GM11168 (cell line): ENCODE measurements at regions not wholly inside any gene's neighbourhood (a gene's known extent, or its start where the extent isn't known, plus 50 kb on each side); places are given as distances from the start of the nearest gene placed in this dataset.

ENCODE experiments used
- in situ Hi-C: fragments of 300-500 bp; cut with MboI; formaldehyde crosslinking; loops from one replicate; pipeline ENCODE4 v1.12.0; 2022; ENCODE audit warnings: low sequenced_read_pairs; ENCODE audit not compliant: unreplicated experiment

DNA sequence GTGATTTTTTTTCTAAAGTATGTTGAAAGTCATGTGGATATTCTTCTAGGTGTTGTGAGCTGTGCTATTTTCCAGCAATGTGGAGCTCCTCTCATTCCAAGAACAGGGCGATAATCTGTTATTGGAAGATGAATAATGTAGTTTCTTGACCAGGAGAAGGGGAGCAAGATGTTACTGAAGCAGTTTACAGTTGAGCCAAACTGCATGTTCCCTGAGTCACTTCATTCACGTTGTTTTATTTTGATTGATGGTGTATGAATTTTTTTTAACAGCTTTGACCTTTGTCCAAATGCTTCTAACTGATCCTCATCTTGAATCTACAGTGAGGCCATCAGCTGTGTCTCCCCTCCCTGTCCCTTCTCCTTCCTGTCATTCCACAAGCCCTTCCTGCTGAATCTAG is 277.1 kb upstream of the KLF6 start:
- in situ Hi-C loops: no loop called here

DNA sequence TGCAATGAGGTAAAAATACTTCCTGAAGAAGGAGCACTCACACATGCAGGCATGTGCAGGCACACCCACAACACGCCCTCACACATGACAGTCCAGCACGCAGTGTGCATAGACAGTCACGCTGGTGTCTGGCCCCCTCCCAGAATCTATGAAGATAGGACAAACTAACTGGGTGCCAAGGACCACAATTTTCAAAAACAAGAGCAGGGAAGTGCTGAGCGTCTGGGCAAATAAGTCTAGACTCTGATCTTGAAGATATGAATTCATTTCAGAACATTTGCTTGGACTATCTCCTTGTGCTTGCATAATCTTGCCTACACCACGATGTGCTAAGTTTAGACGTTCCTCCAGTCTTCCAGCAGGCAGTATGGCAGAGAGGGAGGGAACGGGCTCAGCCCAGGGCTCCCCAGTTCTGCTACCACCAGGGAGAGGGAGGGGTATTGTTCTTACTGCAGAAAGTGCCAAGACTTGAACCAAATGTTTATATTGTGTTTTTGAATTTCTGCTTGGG is 276.5 kb upstream of the KLF6 start:
- in situ Hi-C loops: no loop called here

DNA sequence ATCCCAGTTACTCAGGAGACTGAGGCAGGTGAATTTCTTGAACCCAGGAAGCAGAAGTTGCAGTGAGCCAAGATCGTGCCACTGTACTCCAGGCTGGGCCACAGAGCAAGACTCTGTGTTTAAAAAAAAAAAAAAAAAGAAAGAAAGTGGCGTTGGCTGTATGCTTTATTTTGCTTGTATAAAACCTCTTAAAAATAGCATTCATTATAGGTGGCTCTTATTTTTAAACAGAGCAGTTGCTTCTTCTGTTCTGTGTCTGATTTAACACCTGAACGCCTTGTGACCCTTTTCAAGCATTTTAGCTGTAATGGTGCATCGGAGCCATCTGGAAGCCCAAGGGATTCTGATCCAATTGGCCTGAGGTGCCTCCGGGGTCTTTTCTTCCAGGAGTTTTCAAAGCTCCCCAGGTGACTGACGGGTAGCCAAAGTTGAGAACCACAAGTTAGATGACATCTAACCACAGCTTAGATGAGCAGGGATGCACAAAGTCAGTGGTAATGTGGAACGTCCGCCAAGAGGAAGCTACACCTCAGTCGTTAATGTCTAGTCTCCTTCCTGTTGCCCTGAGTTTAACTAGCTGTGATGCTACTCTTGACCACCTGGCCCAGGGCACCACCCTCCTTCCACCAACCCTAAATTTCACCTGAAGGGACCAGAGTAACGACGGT is 274.6 kb upstream of the KLF6 start:
- in situ Hi-C loops: no loop called here

DNA sequence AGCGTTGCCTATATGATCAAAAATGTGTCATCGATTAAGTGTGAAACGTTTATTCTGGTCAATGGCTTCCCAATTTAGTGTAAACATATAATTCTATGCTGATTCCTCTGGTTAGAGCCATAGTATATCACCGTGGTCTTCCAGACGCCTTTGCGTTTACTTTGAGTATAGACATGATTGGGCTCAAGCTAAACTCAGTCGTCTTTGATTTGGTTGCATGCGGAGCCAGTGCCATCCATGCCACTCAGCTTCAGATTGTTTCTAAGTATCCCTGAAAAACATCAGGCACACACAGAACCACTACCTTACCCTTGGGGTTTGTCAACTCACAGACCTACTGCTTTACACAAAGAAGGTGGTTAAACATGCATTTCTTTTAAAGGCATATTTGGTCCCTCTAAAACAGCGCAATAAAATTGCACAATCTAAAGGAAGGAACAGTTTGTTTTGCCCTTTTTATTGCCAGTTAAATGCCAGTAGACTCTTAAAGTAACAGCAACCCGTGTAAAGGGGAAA is 273.6 kb upstream of the KLF6 start:
- in situ Hi-C loops: no loop called here

DNA sequence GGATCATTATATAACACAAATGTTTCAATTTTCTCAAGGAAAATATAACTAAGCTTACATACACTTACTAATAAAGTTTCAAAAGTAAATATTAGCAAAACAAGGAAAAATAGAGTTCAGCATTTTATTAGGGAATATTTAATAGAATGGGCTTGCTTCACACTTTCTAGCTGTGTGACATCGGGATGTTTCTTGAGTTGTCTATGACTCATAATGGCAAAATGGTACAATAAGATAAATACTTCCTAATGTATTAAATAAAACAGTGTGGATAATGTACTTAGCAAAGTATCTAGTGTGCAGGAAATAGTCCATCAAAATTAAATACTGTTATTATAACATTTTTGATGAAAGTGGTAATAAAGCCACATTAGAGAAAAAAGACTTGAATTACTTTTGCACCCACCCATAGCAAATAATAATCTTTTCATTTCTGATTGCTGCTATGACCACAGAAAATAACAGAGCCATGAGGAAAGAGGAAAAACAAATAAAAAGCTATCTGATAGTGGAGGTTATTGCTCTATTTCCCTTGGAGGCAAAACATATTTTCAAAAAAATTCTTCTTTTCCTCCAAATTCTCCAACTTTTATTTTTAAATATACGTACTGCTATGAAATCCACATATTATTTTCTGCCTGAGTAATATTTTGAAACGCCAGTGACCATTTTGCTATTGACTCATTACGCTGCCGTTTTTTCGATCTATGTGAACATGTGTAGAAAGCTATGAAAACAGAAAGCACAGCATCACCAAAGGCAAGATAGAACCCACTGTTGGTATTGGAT is 272.9 kb upstream of the KLF6 start:
- in situ Hi-C loops: no loop called here

DNA sequence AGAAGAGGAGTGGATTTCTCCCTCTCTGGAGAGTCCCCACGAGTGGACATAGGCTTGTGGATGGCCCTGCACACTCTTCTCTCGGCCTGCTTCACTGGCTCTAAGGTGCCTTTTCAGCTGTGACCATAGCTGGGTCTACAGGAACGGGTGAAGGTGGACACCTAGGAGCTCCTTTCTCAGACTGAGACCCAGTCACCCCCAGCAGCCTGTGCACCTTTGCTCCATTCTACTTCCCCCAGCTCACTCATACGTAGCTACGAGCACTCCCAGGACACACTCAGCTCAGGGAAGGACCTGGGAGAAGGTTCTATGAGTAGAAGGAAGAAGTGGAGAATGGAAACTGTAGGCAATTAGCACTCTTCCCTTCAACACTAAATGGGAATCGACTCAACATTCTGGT is 272.0 kb upstream of the KLF6 start:
- in situ Hi-C loops: no loop called here

DNA sequence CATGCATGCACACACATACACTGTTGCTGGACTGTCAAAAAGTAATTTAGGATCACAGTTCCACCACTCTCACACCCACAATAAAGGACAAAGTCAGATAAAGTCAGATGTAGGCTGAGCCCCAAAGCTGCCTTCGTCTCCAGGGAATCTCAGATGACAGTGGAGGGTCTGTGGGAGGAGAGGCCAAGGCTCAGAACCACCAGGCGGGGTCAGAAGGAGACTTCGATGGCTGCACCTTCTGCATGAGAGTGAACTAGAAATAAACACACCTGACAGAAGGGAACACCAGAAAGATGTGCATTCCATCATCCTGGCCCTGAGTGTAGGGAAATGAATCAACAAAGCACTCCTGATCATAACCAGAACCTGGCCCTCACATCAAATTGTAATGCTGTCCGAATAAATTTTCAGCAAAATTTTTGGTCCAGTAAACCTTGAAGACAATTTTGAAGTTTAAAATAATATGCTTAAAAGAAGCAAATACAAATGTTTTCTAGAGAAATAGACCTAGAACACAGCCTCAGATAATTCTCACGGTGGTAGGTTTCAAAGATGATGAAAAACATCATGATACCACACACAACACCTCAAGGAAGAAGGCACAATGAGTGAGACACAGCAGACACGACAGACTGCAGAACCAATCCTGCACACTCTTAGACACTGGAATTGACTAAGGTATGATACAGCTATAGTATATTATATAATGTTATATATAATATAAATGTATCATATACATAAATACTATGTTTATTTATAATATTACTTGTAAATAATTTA is 269.8 kb upstream of the KLF6 start:
- in situ Hi-C loops: no loop called here

DNA sequence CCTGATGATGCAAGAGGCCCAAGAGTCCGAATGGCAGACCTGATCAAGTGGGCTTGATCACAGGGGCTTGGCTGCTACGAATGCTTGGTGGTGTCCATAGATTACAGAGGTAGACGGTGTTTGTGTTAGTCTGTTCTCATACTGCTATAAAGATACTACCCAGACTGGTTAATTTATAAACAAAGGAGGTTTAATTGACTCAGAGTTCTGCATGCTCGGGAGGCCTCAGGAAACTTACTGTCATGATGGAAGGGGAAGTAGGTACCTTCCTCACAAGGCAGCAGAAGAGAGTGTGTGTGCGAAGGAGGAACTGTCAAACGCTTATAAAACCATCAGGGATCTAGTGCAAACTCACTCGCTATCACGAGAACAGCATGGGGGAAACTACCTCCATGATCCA is 268.9 kb upstream of the KLF6 start:
- in situ Hi-C loops: no loop called here

DNA sequence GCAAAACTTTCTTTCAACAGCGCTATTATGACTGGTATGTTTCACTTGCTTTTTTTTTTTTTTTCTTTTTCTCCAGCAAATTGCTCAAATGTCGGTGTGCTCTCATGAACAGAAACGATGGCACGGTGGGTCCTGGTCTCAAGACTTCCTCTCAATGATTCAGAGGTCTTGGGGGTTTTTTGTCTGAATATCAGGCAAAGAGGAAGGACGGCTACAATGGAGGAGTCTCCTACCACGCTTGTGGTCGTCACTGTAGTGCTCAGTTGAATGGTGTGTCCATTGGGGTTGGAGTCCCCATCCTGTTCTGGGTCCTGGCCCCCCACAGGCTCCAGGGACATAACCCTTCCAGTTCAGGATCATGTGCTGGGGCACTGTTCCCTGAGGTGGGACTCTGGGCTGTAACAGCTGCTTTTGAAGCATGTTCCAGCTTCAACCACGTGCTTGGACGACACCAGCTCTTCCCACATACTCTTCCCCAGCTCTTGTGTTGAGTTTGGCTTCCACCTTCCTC is 266.7 kb upstream of the KLF6 start:
- in situ Hi-C loops: no loop called here

DNA sequence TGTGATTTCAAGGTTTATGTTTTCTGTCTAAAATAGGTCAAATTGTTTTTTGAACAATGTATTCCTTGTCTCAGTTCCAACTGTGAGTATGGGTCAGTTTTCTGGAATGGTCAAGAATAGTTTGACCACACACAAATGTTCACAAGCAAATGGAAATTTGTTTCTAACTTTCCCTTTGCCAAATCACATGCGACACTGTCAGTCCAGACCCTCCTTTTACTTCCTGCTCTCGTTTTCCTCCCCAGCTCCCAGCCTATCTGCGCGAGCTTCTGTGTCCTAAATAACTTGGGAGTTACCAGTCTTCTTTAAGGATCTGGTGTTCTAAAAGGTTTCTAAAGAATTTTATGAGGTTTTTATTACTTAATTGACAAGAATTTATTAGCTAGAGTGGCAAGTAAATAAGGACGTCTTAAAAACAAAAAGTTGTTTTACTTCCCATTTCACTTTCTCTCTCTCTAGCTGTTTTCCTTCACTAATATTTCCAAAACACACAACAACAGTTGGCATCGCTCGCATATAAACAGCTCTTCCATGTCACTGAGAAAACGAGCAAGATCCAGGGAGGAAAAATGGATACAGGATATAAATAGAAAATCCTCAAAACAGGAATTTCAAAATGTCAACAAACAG is 266.1 kb upstream of the KLF6 start:
- in situ Hi-C loops: no loop called here

DNA sequence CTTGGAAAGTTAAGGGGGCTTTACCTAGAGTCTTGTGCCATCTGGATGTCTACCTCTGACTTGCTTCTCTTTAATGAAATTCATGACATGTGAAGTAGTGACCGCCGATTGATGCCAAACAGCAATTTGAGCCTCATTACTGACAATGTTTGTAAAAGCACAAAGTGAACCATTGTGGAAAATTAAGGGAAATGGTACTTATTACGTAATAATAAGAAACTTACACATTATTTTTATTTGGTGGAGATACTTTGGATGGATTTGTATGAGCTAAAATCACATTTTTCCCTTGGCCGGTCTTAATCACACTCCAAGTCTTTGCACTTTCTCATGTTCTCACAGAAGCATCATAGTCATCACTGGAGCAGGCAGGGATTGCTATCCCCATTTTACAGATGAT is 265.1 kb upstream of the KLF6 start:
- in situ Hi-C loops: no loop called here

DNA sequence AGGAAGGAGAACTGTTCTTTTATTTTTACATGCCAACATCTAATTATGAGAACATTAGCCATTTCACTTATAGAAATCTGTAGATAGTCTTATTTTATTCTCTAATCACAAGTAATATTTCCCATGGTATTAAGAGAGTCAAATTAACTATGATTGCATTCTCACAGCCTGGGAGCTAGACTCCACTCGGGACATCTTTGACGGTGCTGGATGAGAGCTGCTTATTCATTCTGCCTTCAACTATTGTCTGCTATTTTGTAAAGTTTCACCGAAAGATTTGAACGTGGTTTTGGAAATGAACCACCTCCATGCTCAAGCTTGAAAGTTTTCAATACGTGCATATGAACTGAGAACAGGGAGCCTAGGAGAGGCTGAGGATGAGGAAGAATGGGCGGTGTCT is 264.3 kb upstream of the KLF6 start:
- in situ Hi-C loops: no loop called here

DNA sequence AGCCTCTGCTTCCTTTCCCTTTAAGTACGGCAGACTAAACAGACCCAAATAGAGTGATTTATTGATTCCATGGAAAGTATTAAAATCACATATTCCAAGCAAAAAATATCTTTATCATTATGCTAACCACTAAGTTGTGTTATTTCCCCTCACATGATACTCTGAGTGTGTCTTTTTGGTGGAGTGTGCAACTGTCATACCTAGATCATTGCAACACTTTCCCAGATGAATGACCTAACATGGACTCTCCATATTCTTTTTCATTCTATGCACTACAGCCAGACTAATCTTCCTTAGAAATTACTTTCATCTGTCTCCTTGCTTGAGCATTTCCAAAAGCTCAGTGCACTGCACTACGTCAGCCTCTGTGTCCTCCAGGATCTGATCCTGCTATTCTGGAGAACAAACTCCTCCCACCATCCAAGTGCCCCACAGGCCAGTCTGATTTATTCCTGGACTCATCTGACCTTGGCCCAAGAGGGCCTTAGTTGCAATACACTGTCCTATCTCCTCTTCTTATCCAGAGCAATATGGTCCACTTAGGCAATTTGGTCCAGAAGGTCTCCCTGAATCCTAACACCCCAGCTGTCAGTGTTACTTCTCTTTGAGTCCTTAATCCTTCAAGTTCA is 263.3 kb upstream of the KLF6 start:
- in situ Hi-C loops: no loop called here

DNA sequence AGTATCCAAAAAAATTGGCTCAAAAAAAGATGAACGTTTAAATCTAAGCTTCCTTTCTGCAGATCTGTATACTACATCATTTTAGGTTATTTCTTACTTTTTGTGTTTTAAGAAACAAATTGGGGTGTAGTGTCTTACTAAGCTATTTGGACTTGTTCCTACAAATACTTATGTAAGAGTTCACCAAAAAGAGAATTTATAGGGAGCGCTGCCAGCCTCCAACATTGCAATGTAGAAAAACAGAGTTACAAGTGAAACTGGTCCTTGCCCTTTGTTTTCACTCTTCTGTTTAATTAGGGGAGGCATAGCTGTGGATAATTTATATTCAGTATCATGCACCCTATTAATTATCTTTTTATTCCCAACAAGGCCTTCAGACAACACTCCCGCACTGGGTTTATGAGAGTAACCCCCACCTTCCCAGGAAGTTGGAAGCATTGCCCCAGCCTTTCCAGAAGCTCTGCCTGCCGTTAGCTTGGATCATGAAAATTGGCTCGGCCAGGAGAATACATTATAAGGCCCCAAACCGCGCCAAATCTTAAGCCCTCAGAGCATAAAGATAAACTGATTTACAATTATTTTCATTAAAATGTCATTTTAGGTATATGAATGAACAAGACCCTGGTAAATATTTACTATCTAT is 261.8 kb upstream of the KLF6 start:
- in situ Hi-C loops: no loop called here

DNA sequence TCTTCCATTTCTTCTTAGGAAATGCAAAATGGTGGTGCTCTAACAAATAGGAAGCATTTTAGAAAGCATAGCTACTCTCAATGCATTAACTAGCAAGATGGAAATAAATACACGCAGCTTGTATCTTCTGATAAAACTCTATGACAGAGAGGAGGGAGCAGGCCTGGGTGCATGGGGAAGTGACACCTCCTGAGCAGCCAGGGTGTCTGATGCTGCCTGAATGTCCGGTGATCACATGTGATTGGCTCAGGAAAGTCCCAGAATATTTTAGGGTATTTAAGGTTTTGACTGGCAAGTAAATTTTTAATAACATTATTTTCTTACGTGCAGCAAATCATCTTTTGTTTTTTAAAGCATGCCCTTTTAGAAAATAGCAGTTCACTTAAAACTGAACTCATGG is 261.0 kb upstream of the KLF6 start:
- in situ Hi-C loops: no loop called here

DNA sequence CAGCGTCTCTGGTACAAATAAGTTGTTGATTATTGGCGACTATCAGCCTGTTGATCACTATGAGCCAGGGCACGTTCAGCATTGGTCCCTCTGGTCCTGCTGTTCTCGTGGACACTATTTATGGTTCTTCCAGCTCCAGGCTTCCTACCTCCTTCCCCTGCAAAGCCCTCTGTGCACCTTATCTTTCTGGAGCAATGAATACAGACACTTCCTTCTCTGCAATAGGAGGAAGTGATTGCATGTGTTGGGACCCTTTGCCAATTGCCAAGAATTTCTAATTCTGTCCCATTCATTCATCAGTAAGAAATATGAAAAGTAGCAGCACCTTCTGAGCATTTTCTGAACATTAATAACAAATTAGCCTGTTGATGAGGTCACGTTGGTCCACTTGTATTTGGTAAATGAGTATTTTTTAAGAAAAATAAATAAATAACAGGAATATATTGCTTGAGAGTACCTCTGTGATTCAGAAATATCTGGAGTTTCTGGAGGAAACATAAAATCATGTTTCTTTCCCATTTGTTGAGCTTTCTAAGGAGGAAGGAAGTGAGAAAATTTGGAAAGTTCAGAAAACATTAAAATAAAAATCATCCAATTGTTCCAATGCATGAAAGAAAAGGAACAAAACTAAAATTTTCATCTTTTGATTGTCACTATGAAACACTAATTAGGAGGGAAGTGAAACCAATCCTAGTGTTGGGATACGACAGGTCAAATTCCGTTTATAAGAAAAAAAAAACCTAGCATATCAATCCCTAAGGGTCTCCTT is 259.1 kb upstream of the KLF6 start:
- in situ Hi-C loops: no loop called here

DNA sequence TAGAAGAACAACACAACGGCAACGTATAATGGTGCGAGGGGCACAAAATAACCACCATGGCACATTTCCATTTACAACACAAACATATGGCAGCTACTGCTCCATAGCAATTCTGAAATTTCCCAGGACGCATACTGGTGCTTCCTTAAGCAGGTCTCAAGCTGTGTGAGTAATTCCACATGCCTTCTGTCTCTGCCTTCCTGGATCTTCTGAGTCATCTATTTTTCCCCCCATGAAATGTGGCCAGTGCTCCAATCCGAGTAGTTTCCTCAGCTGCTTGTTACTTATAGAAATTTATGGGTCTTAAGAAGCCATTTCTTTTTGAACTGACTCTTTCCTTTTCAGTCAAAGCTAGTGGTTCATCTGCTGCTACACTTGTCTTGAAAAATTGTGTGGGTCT is 256.6 kb upstream of the KLF6 start:
- in situ Hi-C loops: no loop called here

DNA sequence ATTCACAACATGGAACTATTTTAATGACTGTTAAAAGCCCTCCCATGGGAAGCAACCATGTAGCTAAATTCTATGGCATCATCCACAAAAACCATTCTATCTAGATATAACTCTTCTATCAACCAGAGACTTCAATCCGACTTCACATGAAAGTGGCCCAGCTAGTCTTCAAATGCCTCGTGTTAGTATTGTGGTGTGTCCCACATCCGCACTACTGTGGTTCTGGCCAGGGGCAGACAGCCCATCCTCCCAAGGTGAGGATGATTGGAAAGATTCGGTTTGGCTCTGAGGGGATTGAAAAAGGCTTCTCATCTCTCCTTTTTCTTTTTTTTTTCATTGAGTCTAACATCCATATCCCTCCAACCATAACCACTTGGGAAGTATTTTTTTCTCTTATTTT is 253.0 kb upstream of the KLF6 start:
- in situ Hi-C loops: no loop called here

DNA sequence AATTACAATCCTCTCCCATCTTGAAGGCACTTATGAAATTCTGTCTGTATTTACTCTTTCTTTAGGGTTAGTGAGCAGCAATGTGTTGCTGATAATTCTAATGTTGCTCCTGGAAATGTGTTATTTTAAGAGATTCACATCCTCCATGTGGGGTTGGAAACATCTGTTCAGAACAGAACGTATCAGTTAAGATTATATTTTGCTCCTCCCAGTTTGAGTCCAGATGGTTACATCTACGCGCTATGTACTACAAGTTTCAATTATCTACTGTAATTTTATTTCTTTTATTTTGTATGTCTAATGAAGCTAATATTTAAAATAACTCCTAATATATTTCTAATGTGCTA is 250.6 kb upstream of the KLF6 start:
- in situ Hi-C loops: no loop called here
